B cell (primary cell): ENCODE measurements at regions not wholly inside any gene's neighbourhood (a gene's known extent, or its start where the extent isn't known, plus 50 kb on each side); places are given as distances from the start of the nearest gene placed in this dataset.

ENCODE experiments used
- ATAC-seq: fragments of 200-7000 bp; cut with Tn5 transposase; one replicate; pipeline ENCODE4 v1.10.0; 2021; ENCODE audit warnings: low read depth, mild to moderate bottlenecking, moderate number of reproducible peaks, moderate library complexity
- CTCF ChIA-PET: fragments of 350-600 bp; sonication (Branson Sonifier 250); formaldehyde crosslinking; loops from one replicate; lab custom pipeline; 2021; ENCODE audit warnings: antibody characterized with exemption, inconsistent platforms; lab: Charles Lee
- POLR2A ChIA-PET: fragments of 350-600 bp; sonication (Branson Sonifier 250); formaldehyde crosslinking; loops from one replicate; lab custom pipeline; 2021; ENCODE audit warnings: antibody characterized with exemption; lab: Charles Lee
- DNase-seq: peaks from one replicate; pipeline ENCODE4 v3.0.0; 2013
- H2AFZ ChIP-seq: 2 replicates; pipeline ENCODE4 v1.6.1; 2012; ENCODE audit warnings: mild to moderate bottlenecking, low read depth, low read length; ENCODE audit not compliant: insufficient read depth, poor library complexity, severe bottlenecking
- H3K27ac ChIP-seq, 2 donors: 1 replicate in 1 of 2; 2 replicates in 1 of 2; pipeline ENCODE4 v1.5.1; 2012 to 2013; ENCODE audit warnings: low read length in 2 of 2, mild to moderate bottlenecking in 2 of 2, moderate library complexity in 1 of 2
- H3K27me3 ChIP-seq, 4 experiments: fragments of 200-600 bp in 1 of 4; sonication (generic) in 1 of 4; replicated peaks in 1 of 4; 1 replicate in 2 of 4; 2 replicates in 2 of 4; pipeline versions ENCODE4 v1.6.1 to v1.7.0; 2013 to 2016; ENCODE audit warnings: low read length in 3 of 4, mild to moderate bottlenecking in 2 of 4, mixed read lengths in 1 of 4, moderate library complexity in 1 of 4; ENCODE audit not compliant: insufficient read depth in 4 of 4, control insufficient read depth in 3 of 4; ENCODE audit errors: control extremely low read depth in 1 of 4
- H3K36me3 ChIP-seq, 2 experiments: replicated peaks in 1 of 2; 1 replicate in 1 of 2; 2 replicates in 1 of 2; pipeline versions ENCODE4 v1.6.1 to v1.7.1; 2013; ENCODE audit warnings: low read length in 1 of 2; ENCODE audit not compliant: insufficient read depth in 2 of 2, control insufficient read depth in 1 of 2; ENCODE audit errors: control extremely low read depth in 1 of 2, extremely low read depth in 1 of 2
- H3K4me1 ChIP-seq, 2 donors: fragments of 200-600 bp in 1 of 2; sonication (generic) in 1 of 2; 1 replicate in 1 of 2; 2 replicates in 1 of 2; pipeline versions ENCODE4 v1.5.1 to v1.6.1; 2013 to 2017; ENCODE audit warnings: low read length in 2 of 2; ENCODE audit not compliant: control insufficient read depth in 2 of 2, insufficient read depth in 2 of 2
- H3K4me2 ChIP-seq: replicated peaks from 2 replicates; pipeline ENCODE3; 2012; ENCODE audit warnings: mild to moderate bottlenecking, low read depth, low read length; ENCODE audit not compliant: poor library complexity, severe bottlenecking
- H3K4me3 ChIP-seq, 5 experiments: fragments of 200-600 bp in 1 of 5; sonication (generic) in 1 of 5; 1 replicate in 3 of 5; 2 replicates in 2 of 5; pipeline versions ENCODE4 v1.5.1 to v1.7.0; 2011 to 2016; ENCODE audit warnings: low read length in 4 of 5, mild to moderate bottlenecking in 4 of 5, low read depth in 2 of 5, control low read depth in 1 of 5, moderate library complexity in 1 of 5; ENCODE audit not compliant: insufficient read depth in 1 of 5; ENCODE audit errors: control extremely low read depth in 1 of 5, extremely low read depth in 1 of 5
- H3K79me2 ChIP-seq: fragments of 200-600 bp; sonication (generic); one replicate; pipeline ENCODE4 v1.6.0; 2016; ENCODE audit warnings: low read length; ENCODE audit not compliant: control insufficient read depth, insufficient read depth
- H3K9ac ChIP-seq: fragments of 200-600 bp; sonication (generic); 2 replicates; pipeline ENCODE4 v1.6.1; 2017; ENCODE audit warnings: mild to moderate bottlenecking, low read length, moderate library complexity
- H3K9me3 ChIP-seq, 3 donors: one replicate each; pipeline versions ENCODE4 v1.6.1 to v1.7.1; 2013; ENCODE audit warnings: low read length in 2 of 3; ENCODE audit not compliant: control insufficient read depth in 2 of 3, insufficient read depth in 1 of 3; ENCODE audit errors: control extremely low read depth in 1 of 3
- H4K20me1 ChIP-seq: 2 replicates; pipeline ENCODE4 v1.6.0; 2012; ENCODE audit warnings: mild to moderate bottlenecking, low read length; ENCODE audit not compliant: insufficient read depth, control insufficient read depth, poor library complexity, severe bottlenecking
- H3K27ac Mint-ChIP-seq: one replicate; pipeline ENCODE4 v1.8.0; 2021; ENCODE audit warnings: mixed read lengths
- H3K27me3 Mint-ChIP-seq: one replicate; pipeline ENCODE4 v1.8.0; 2021; ENCODE audit warnings: mixed read lengths
- H3K4me1 Mint-ChIP-seq: one replicate; pipeline ENCODE4 v1.8.0; 2021; ENCODE audit warnings: mixed read lengths
- H3K4me3 Mint-ChIP-seq: one replicate; pipeline ENCODE4 v1.8.0; 2021; ENCODE audit warnings: mixed read lengths
- H3K9me3 Mint-ChIP-seq: one replicate; pipeline ENCODE4 v1.8.0; 2022; ENCODE audit warnings: mixed read lengths; ENCODE audit not compliant: insufficient read depth
- EZH2 ChIP-seq: IDR thresholded peaks from 2 replicates; pipeline ENCODE4 v1.6.1; 2012; ENCODE audit warnings: borderline replicate concordance, low read depth, mild to moderate bottlenecking, moderate library complexity, low read length; ENCODE audit not compliant: insufficient read depth, poor library complexity, severe bottlenecking
- WGBS: methylation state at CpG from one replicate; pipeline ENCODE4 v1.1.5; 2013; ENCODE audit warnings: missing lambda C conversion rate; ENCODE audit not compliant: insufficient coverage; 5-methylcytosine and 5-hydroxymethylcytosine counted together
- intact Hi-C: fragments of 100-400 bp; cut with micrococcal nuclease; formaldehyde crosslinking; loops from one replicate; pipeline ENCODE4 v1.10.0; 2022
- TF ChIP-seq, protein P1 (sequence below): fragments of 200-600 bp; IDR thresholded peaks from one replicate; pipeline ENCODE4 v1.8.0; 2022; ENCODE audit warnings: antibody characterized with exemption, mild to moderate bottlenecking

DNA sequence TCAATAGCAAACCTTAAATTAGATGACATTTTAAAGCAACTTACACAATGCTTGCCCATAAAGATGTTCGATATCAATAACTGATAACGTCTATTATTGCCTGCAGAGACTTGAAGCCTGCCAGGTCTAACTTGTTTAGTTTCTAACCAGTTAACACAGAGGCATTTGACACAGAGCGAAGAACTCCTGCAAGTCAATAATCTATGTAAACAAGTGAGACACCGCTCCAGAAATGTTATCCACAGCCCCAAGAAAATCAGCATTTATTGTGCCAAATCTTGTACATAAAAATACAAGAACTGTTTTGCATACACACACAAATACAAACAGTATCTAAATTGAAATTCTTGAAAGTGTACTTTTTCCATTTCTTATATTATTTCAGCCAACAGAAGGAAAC is 236.0 kb upstream of the DIO3 start:
- Mint-ChIP-seq H3K27me3 (no peaks in the 10 kb centered on the region), H3K4me3 (no peak overlapping the region), H3K9me3 (peaks cover 9% of the 10 kb centered on the region), H3K4me1 (no peaks in the 10 kb centered on the region), H3K27ac (no peak overlapping the region)
- intact Hi-C loops = no loop called here
- H3K4me3 ChIP-seq = no peak overlapping the region
- no peak overlapping the region for H2AFZ ChIP-seq
- no peaks in the 10 kb centered on the region for H3K79me2 ChIP-seq
- ChIA-PET POLR2A (no interaction called here), CTCF (no interaction called here)
- DNase-seq = no peak
- H3K4me2 ChIP-seq = no peak overlapping the region
- no peaks in the 10 kb centered on the region for H4K20me1 ChIP-seq
- TF ChIP-seq, protein P1, sequence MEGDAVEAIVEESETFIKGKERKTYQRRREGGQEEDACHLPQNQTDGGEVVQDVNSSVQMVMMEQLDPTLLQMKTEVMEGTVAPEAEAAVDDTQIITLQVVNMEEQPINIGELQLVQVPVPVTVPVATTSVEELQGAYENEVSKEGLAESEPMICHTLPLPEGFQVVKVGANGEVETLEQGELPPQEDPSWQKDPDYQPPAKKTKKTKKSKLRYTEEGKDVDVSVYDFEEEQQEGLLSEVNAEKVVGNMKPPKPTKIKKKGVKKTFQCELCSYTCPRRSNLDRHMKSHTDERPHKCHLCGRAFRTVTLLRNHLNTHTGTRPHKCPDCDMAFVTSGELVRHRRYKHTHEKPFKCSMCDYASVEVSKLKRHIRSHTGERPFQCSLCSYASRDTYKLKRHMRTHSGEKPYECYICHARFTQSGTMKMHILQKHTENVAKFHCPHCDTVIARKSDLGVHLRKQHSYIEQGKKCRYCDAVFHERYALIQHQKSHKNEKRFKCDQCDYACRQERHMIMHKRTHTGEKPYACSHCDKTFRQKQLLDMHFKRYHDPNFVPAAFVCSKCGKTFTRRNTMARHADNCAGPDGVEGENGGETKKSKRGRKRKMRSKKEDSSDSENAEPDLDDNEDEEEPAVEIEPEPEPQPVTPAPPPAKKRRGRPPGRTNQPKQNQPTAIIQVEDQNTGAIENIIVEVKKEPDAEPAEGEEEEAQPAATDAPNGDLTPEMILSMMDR = no peak
- no peak for TF ChIP-seq EZH2
- no peak overlapping the region for H3K9ac ChIP-seq
- H3K27ac ChIP-seq = no peak overlapping the region
- no peak for ATAC-seq
- peaks cover 0 to 3% (median 0%) of the 10 kb centered on the region in 4 experiments for H3K27me3 ChIP-seq
- 90% methylated on average over 4 of the region's 4 CpGs for WGBS
- no peaks in the 10 kb centered on the region for H3K36me3 ChIP-seq
- H3K9me3 ChIP-seq = peaks cover 4 to 19% (median 5%) of the 10 kb centered on the region in 3 donors
- H3K4me1 ChIP-seq = no peaks in the 10 kb centered on the region

- ATAC-seq = no peak
- H3K36me3 ChIP-seq = no peaks in the 10 kb centered on the region
- ChIA-PET CTCF (no interaction called here), POLR2A (no interaction called here)
- Mint-ChIP-seq H3K27me3 (peaks cover 3% of the 10 kb centered on the region), H3K9me3 (peaks cover 5% of the 10 kb centered on the region), H3K27ac (no peak overlapping the region), H3K4me3 (no peak overlapping the region), H3K4me1 (no peaks in the 10 kb centered on the region)
- no peaks in the 10 kb centered on the region for H3K4me1 ChIP-seq
- no peaks in the 10 kb centered on the region for H4K20me1 ChIP-seq
- H3K27me3 ChIP-seq = peaks cover 0 to 3% (median 0%) of the 10 kb centered on the region in 4 experiments
- no peak overlapping the region for H3K4me2 ChIP-seq
- no peak overlapping the region for H3K4me3 ChIP-seq
- no peak overlapping the region for H2AFZ ChIP-seq
- no peak overlapping the region for H3K27ac ChIP-seq
- no peak for DNase-seq
- peaks cover 3 to 26% (median 5%) of the 10 kb centered on the region in 3 donors for H3K9me3 ChIP-seq
- H3K79me2 ChIP-seq = no peaks in the 10 kb centered on the region
- no peak for TF ChIP-seq EZH2
- TF ChIP-seq, protein P1 = no peak
- H3K9ac ChIP-seq = no peak overlapping the region
- 83% methylated on average over 6 of the region's 10 CpGs for WGBS
- intact Hi-C loops = no loop called here
These were observed 232.8 kb upstream of the DIO3 start for GRCh38 chr14:101328412-101329028.
